CD4-positive, CD25-positive, alpha-beta regulatory T cell (primary cell): ENCODE measurements at regions not wholly inside any gene's neighbourhood (a gene's known extent, or its start where the extent isn't known, plus 50 kb on each side); places are given as distances from the start of the nearest gene placed in this dataset.

Experiments
- ATAC-seq, 2 donors: fragments of 150-1000 bp; cut with Tn5 transposase; one replicate each; pipeline ENCODE4 v1.10.0; 2021; ENCODE audit warnings: low read depth in 2 of 2, moderate number of reproducible peaks in 2 of 2, moderate library complexity in 1 of 2
- DNase-seq, 3 donors: peaks; one replicate each; pipeline versions ENCODE4 v3.0.0 to v3.0.0-alpha.2; 2012 to 2022; ENCODE audit warnings: mixed read lengths in 1 of 3
- H3K27ac ChIP-seq: one replicate; pipeline ENCODE4 v1.7.0; 2013; ENCODE audit warnings: mild to moderate bottlenecking, low read length; ENCODE audit not compliant: insufficient read depth, poor library complexity, severe bottlenecking
- H3K27me3 ChIP-seq: one replicate; pipeline ENCODE4 v1.7.0; 2013; ENCODE audit warnings: low read length; ENCODE audit not compliant: control insufficient read depth, insufficient read depth
- H3K36me3 ChIP-seq: one replicate; pipeline ENCODE4 v1.7.0; 2013; ENCODE audit warnings: mild to moderate bottlenecking, low read length, moderate library complexity; ENCODE audit not compliant: control insufficient read depth, insufficient read depth
- H3K4me1 ChIP-seq: 2 replicates; pipeline ENCODE4 v1.7.0; 2013; ENCODE audit warnings: mild to moderate bottlenecking, low read length; ENCODE audit not compliant: insufficient read depth, control insufficient read depth, poor library complexity, severe bottlenecking
- H3K4me3 ChIP-seq: one replicate; pipeline ENCODE4 v1.7.0; 2013; ENCODE audit warnings: low read depth, mild to moderate bottlenecking, low read length, moderate library complexity
- H3K9me3 ChIP-seq, 2 experiments: 1 replicate in 1 of 2; 2 replicates in 1 of 2; pipeline ENCODE4 v1.7.0; 2013; ENCODE audit warnings: low read length in 2 of 2, mild to moderate bottlenecking in 1 of 2, moderate library complexity in 1 of 2; ENCODE audit not compliant: control insufficient read depth in 2 of 2
- H3K27ac Mint-ChIP-seq, 3 donors: one replicate each; pipeline ENCODE4 v1.8.0; 2020 to 2022; ENCODE audit warnings: mild to moderate bottlenecking in 3 of 3, mixed read lengths in 3 of 3, moderate library complexity in 2 of 3
- H3K27me3 Mint-ChIP-seq: one replicate; pipeline ENCODE4 v1.8.0; 2022; ENCODE audit warnings: mild to moderate bottlenecking, mixed read lengths
- H3K36me3 Mint-ChIP-seq: one replicate; pipeline ENCODE4 v1.8.0; 2020; ENCODE audit warnings: mixed read lengths
- H3K4me1 Mint-ChIP-seq, 4 donors: one replicate each; pipeline ENCODE4 v1.8.0; 2020 to 2022; ENCODE audit warnings: mixed read lengths in 4 of 4, mild to moderate bottlenecking in 1 of 4
- H3K4me3 Mint-ChIP-seq, 4 donors: one replicate each; pipeline ENCODE4 v1.8.0; 2020 to 2022; ENCODE audit warnings: mild to moderate bottlenecking in 4 of 4, mixed read lengths in 4 of 4, moderate library complexity in 3 of 4
- H3K9me3 Mint-ChIP-seq, 7 donors: one replicate each; pipeline ENCODE4 v1.8.0; 2020 to 2022; ENCODE audit warnings: mixed read lengths in 7 of 7, mild to moderate bottlenecking in 3 of 7, moderate library complexity in 2 of 7

DNA sequence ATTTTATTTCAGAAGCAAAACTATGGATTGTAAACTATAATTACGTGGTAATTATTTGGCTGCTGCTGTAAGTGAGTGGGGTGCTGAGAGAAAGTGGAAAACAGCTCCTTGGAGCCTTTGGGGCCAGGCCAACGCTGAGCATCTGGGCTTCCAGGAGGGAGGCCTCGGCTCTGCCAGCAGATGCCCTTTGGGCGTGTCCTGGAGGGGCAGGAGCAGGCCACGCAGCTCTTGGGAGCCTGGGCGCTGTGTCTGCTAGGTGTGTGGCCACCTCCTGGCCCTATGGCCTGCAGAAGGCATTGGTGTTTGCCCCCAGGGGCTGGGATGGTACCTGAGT is 423.3 kb downstream of the GLRX3 start:
- H3K27me3 ChIP-seq = no peaks in the 10 kb centered on the region
- H3K36me3 ChIP-seq = no peaks in the 10 kb centered on the region
- no peak overlapping the region for H3K27ac ChIP-seq
- no peak for ATAC-seq
- Mint-ChIP-seq H3K36me3 (no peaks in the 10 kb centered on the region), H3K4me3 (no peak overlapping the region), H3K27ac (no peak overlapping the region), H3K27me3 (no peaks in the 10 kb centered on the region), H3K4me1 (peaks cover 0 to 3% (median 0%) of the 10 kb centered on the region in 4 donors), H3K9me3 (peaks cover 0 to 3% (median 0%) of the 10 kb centered on the region in 7 donors)
- no peaks in the 10 kb centered on the region for H3K9me3 ChIP-seq
- no peak for DNase-seq
- no peaks in the 10 kb centered on the region for H3K4me1 ChIP-seq
- no peak overlapping the region for H3K4me3 ChIP-seq

DNA sequence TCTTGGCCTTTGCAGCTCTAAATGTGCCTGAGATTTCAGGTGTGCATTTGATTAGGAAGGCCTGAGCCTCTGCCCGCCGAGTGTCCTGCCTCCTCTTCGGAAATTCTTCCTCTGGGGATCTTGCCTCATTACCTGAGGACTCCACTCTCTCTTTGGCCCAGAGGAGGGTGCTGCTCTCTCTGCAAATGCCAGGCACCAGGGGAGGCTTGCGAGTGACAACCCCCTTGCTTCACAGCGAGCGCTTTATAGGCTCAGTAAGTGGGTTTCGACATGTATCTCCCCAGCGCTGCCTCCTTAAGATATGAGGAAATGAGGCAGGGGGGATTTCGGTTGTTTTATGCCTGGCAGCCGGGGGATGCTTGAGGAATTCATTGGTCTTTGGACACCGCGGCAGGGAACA is 423.9 kb downstream of the GLRX3 start:
- ATAC-seq (no peak), DNase-seq (no peak)
- Mint-ChIP-seq H3K27ac (no peak overlapping the region), H3K27me3 (no peaks in the 10 kb centered on the region), H3K4me1 (peaks cover 0 to 3% (median 0%) of the 10 kb centered on the region in 4 donors), H3K9me3 (peaks cover 0 to 3% (median 0%) of the 10 kb centered on the region in 7 donors), H3K4me3 (no peak overlapping the region), H3K36me3 (no peaks in the 10 kb centered on the region)
- H3K9me3 ChIP-seq = no peaks in the 10 kb centered on the region
- no peaks in the 10 kb centered on the region for H3K4me1 ChIP-seq
- no peak overlapping the region for H3K27ac ChIP-seq
- H3K27me3 ChIP-seq = no peaks in the 10 kb centered on the region
- H3K36me3 ChIP-seq = no peaks in the 10 kb centered on the region
- no peak overlapping the region for H3K4me3 ChIP-seq

DNA sequence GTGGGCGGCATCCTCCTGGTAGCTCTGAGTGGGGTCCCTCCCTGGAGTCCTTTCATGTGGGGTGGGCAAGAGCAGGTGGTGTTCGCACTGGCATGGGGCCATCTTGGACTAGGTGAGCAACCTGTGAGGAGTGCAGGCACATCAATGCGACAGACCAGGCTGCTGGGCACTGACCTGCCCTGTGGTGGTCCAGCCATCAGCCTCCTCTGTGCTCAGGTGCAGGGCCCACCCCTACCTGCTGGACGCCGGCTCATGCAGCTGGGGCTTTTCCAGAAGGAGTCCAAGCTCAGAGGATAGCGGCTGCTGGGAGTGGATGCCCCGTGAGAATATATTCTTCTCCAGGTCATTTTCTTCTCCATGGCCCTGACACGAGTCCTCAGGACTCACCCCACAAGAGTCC is 424.4 kb downstream of the GLRX3 start:
- Mint-ChIP-seq H3K27me3 (no peaks in the 10 kb centered on the region), H3K4me1 (peaks cover 0 to 3% (median 0%) of the 10 kb centered on the region in 4 donors), H3K9me3 (peaks cover 0 to 1% (median 0%) of the 10 kb centered on the region in 7 donors), H3K36me3 (no peaks in the 10 kb centered on the region), H3K4me3 (no peak overlapping the region), H3K27ac (no peak overlapping the region)
- Histone ChIP-seq H3K27ac (no peak overlapping the region), H3K9me3 (no peaks in the 10 kb centered on the region), H3K27me3 (no peaks in the 10 kb centered on the region), H3K36me3 (no peaks in the 10 kb centered on the region), H3K4me1 (no peaks in the 10 kb centered on the region), H3K4me3 (no peak overlapping the region)
- ATAC-seq (no peak), DNase-seq (no peak)

DNA sequence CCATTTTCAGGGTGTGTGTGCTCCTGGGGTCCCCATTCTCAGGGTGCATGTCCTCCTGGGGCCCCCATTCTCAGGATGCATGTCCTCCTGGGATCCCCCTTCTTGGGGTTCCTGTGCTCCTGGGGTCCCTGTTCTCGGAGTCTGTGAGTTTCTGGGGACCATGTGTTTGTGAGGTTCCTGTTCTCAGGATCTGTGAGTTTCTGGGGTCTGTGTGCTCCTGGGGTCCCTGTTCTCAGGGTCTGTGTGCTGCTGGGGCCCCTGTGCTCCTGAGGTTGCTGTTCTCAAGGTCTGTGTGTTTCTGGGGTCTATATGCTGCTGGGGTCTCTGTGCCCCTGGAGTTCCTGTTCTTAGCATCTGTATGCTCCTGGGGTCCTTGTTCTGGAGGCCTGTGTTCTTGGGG is 425.5 kb downstream of the GLRX3 start:
- H3K9me3 ChIP-seq = no peaks in the 10 kb centered on the region
- H3K36me3 ChIP-seq = no peaks in the 10 kb centered on the region
- DNase-seq (no peak), ATAC-seq (no peak)
- no peak overlapping the region for H3K4me3 Mint-ChIP-seq
- no peaks in the 10 kb centered on the region for H3K4me1 ChIP-seq
- no peaks in the 10 kb centered on the region for H3K27me3 ChIP-seq
- H3K4me3 ChIP-seq = no peak overlapping the region
- H3K4me1 Mint-ChIP-seq = peaks cover 0 to 3% (median 0%) of the 10 kb centered on the region in 4 donors
- no peaks in the 10 kb centered on the region for H3K36me3 Mint-ChIP-seq
- H3K9me3 Mint-ChIP-seq = peaks cover 0 to 1% (median 0%) of the 10 kb centered on the region in 7 donors
- no peak overlapping the region for H3K27ac ChIP-seq
- no peaks in the 10 kb centered on the region for H3K27me3 Mint-ChIP-seq
- H3K27ac Mint-ChIP-seq = no peak overlapping the region

DNA sequence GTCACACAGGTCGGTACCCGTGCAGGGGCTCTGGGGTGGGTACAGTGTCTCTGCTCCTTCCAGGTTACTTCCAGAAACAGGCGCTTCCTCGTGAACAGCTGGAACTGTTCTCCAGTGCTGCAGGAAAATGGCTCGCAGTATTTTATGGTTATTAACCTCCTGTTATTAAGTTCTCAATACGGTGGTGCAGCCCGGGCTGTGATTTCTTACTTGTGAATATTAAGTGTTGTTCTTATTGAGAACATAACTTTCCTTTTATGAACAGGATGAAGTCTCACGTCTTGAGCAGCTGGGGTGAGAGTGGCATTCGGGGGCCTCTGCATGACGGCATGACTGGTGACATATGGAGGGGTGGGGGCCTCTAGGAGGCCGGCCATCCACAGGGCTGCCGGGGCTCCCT is 430.8 kb downstream of the GLRX3 start:
- no peak overlapping the region for H3K4me3 ChIP-seq
- ATAC-seq (no peak), DNase-seq (no peak)
- Mint-ChIP-seq H3K27ac (no peak overlapping the region), H3K4me3 (peak overlapping the region in 1 of 4 donors; percentile 39), H3K9me3 (peaks cover 0 to 4% (median 0%) of the 10 kb centered on the region in 7 donors), H3K27me3 (no peaks in the 10 kb centered on the region), H3K4me1 (peaks cover 0 to 3% (median 0%) of the 10 kb centered on the region in 4 donors), H3K36me3 (no peaks in the 10 kb centered on the region)
- no peaks in the 10 kb centered on the region for H3K4me1 ChIP-seq
- no peak overlapping the region for H3K27ac ChIP-seq
- no peaks in the 10 kb centered on the region for H3K9me3 ChIP-seq
- H3K36me3 ChIP-seq = no peaks in the 10 kb centered on the region
- H3K27me3 ChIP-seq = no peaks in the 10 kb centered on the region

DNA sequence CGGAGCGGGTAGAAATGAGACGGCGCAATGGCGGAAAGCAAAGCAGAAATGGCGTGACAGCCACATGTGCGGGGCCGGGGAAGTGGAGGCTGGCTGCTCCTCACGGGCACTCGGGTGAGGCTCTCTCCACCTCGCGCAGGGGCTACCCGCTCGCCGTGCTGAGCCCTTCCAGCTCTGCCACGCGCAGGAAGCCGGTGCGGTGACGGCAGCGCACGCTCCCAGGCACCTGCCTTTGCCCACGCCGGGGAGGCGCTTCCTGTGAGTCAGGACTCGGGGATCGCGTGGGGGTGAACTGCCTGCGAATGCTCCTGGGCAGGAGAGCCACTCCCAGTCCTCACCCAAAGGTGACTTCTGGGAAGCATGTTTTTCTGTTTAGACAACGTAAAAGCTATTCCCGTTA is 431.2 kb downstream of the GLRX3 start:
- Histone ChIP-seq H3K27me3 (no peaks in the 10 kb centered on the region), H3K9me3 (no peaks in the 10 kb centered on the region), H3K4me3 (no peak overlapping the region), H3K4me1 (no peaks in the 10 kb centered on the region), H3K27ac (no peak overlapping the region), H3K36me3 (no peaks in the 10 kb centered on the region)
- peaks cover 0 to 4% (median 0%) of the 10 kb centered on the region in 7 donors for H3K9me3 Mint-ChIP-seq
- DNase-seq (no peak), ATAC-seq (no peak)
- no peak overlapping the region for H3K27ac Mint-ChIP-seq
- H3K36me3 Mint-ChIP-seq = no peaks in the 10 kb centered on the region
- no peak overlapping the region for H3K4me3 Mint-ChIP-seq
- no peaks in the 10 kb centered on the region for H3K27me3 Mint-ChIP-seq
- peaks cover 0 to 3% (median 0%) of the 10 kb centered on the region in 4 donors for H3K4me1 Mint-ChIP-seq

DNA sequence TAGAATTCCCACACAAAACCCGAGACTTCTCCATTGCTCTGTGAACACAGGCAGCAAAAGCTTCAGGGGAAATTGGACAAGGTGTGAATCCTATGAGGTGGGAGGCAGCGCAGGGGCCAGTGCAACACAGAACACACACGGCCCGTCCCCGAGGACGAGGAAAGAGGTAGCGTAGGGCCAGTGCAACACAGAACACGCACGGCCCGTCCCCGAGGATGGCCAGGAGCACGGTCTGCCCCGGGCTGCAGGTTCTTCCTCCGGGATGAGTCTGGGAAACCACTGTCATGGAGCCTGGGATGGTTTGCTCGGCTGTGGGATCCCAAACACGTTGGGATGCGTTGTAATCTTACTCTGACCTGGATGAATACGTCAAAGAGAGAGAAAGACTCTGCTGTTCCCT is 432.1 kb downstream of the GLRX3 start:
- ATAC-seq = no peak
- H3K9me3 Mint-ChIP-seq = peaks cover 0 to 5% (median 0%) of the 10 kb centered on the region in 7 donors
- H3K27ac Mint-ChIP-seq = no peak overlapping the region
- no peaks in the 10 kb centered on the region for H3K27me3 Mint-ChIP-seq
- H3K27me3 ChIP-seq = no peaks in the 10 kb centered on the region
- no peak for DNase-seq
- no peaks in the 10 kb centered on the region for H3K4me1 ChIP-seq
- H3K4me3 ChIP-seq = no peak overlapping the region
- no peaks in the 10 kb centered on the region for H3K9me3 ChIP-seq
- peaks cover 0 to 3% (median 0%) of the 10 kb centered on the region in 4 donors for H3K4me1 Mint-ChIP-seq
- H3K36me3 ChIP-seq = no peaks in the 10 kb centered on the region
- no peak overlapping the region for H3K4me3 Mint-ChIP-seq
- H3K27ac ChIP-seq = no peak overlapping the region
- H3K36me3 Mint-ChIP-seq = no peaks in the 10 kb centered on the region

DNA sequence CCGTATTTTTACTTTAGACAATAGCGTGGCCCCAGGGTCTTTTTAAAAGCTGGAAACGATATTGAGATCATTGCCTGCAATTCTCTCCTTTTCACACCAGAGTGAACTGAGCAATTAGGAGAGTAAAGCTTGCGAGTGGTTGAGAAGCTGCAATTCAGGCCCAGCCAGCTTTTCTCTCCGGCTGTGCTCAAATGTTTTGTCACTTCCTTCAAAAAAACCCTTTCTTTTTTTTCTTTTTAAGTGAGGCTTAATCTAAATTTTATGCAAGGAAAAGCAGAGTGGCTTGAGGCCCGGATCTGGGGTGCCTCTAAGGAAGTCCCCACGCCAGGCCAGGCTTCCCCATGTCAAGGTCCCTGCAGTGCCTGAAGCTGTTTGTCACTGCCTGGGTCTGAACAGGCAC is 433.9 kb downstream of the GLRX3 start:
- Mint-ChIP-seq H3K27me3 (no peaks in the 10 kb centered on the region), H3K27ac (no peak overlapping the region), H3K9me3 (peaks cover 0 to 9% (median 0%) of the 10 kb centered on the region in 7 donors), H3K4me3 (no peak overlapping the region), H3K36me3 (no peaks in the 10 kb centered on the region), H3K4me1 (no peaks in the 10 kb centered on the region)
- ATAC-seq (no peak), DNase-seq (no peak)
- Histone ChIP-seq H3K4me1 (no peaks in the 10 kb centered on the region), H3K27ac (no peak overlapping the region), H3K27me3 (no peaks in the 10 kb centered on the region), H3K9me3 (no peaks in the 10 kb centered on the region), H3K4me3 (no peak overlapping the region), H3K36me3 (no peaks in the 10 kb centered on the region)
